ENCODE measurements at regions not wholly inside any gene's neighbourhood (a gene's known extent, or its start where the extent isn't known, plus 50 kb on each side); places are given as distances from the start of the nearest gene placed in this dataset.

GRCh38 chr20:21003902-21004301, 102.3 kb downstream of the LINC00237 start:
- no peak overlapping the region for H3K4me3 ChIP-seq
- H3K4me1 ChIP-seq (ENCODE audit: control insufficient read depth in 1 of 2, low read depth in 2 of 2) = no peaks in the 10 kb centered on the region
- DNase-seq (ENCODE audit: low spot score) = no peak
- H3K27me3 ChIP-seq (replicated peaks; ENCODE audit: insufficient read depth) = no peaks in the 10 kb centered on the region
- no peak overlapping the region for H3K27ac ChIP-seq
- TF ChIP-seq, protein P1, sequence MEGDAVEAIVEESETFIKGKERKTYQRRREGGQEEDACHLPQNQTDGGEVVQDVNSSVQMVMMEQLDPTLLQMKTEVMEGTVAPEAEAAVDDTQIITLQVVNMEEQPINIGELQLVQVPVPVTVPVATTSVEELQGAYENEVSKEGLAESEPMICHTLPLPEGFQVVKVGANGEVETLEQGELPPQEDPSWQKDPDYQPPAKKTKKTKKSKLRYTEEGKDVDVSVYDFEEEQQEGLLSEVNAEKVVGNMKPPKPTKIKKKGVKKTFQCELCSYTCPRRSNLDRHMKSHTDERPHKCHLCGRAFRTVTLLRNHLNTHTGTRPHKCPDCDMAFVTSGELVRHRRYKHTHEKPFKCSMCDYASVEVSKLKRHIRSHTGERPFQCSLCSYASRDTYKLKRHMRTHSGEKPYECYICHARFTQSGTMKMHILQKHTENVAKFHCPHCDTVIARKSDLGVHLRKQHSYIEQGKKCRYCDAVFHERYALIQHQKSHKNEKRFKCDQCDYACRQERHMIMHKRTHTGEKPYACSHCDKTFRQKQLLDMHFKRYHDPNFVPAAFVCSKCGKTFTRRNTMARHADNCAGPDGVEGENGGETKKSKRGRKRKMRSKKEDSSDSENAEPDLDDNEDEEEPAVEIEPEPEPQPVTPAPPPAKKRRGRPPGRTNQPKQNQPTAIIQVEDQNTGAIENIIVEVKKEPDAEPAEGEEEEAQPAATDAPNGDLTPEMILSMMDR (IDR thresholded peaks at IDR 0.05) = no peak
- no peaks in the 10 kb centered on the region for H3K9me3 ChIP-seq
- no peak for ATAC-seq (ENCODE audit: insufficient number of reproducible peaks, low FRiP score, low read depth)
- no peaks in the 10 kb centered on the region for H3K36me3 ChIP-seq

DNA sequence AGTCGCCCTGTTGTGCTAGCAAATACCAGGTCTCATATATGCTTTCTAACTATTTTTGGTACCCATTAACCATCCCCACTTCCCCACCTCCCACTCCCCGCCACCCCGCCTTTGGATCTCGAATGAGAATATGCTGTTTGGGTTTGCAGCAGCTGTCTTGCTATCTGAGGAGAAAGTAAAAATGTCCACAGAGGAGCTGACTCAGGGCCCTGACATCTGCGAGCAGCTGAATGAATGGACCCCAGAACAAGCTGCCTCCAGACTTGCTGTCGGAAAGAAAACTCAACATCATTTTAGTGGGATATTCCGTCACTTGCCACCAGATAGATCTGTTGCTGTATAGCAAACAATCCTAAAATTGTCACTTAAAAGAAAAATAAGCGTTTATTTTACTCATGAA, 103.7 kb downstream of the LINC00237 start:
- TF ChIP-seq, protein P1 (IDR thresholded peaks at IDR 0.05) = no peak
- no peaks in the 10 kb centered on the region for H3K27me3 ChIP-seq (replicated peaks; ENCODE audit: insufficient read depth)
- H3K27ac ChIP-seq = no peak overlapping the region
- no peaks in the 10 kb centered on the region for H3K36me3 ChIP-seq
- DNase-seq (ENCODE audit: low spot score) = no peak
- no peaks in the 10 kb centered on the region for H3K9me3 ChIP-seq
- no peaks in the 10 kb centered on the region for H3K4me1 ChIP-seq (ENCODE audit: control insufficient read depth in 1 of 2, low read depth in 2 of 2)
- H3K4me3 ChIP-seq = no peak overlapping the region
- no peak for ATAC-seq (ENCODE audit: insufficient number of reproducible peaks, low FRiP score, low read depth)

- no peaks in the 10 kb centered on the region for H3K4me1 ChIP-seq (ENCODE audit: control insufficient read depth in 1 of 2, low read depth in 2 of 2)
- TF ChIP-seq, protein P1 (IDR thresholded peaks at IDR 0.05) = no peak
- no peaks in the 10 kb centered on the region for H3K36me3 ChIP-seq
- no peak for ATAC-seq (ENCODE audit: insufficient number of reproducible peaks, low FRiP score, low read depth)
- H3K27me3 ChIP-seq (replicated peaks; ENCODE audit: insufficient read depth) = no peaks in the 10 kb centered on the region
- no peak for DNase-seq (ENCODE audit: low spot score)
- no peaks in the 10 kb centered on the region for H3K9me3 ChIP-seq
- H3K27ac ChIP-seq = no peak overlapping the region
- H3K4me3 ChIP-seq = no peak overlapping the region
Observed at GRCh38 chr20:20993372-20993771, 112.8 kb downstream of the LINC00237 start.

DNA sequence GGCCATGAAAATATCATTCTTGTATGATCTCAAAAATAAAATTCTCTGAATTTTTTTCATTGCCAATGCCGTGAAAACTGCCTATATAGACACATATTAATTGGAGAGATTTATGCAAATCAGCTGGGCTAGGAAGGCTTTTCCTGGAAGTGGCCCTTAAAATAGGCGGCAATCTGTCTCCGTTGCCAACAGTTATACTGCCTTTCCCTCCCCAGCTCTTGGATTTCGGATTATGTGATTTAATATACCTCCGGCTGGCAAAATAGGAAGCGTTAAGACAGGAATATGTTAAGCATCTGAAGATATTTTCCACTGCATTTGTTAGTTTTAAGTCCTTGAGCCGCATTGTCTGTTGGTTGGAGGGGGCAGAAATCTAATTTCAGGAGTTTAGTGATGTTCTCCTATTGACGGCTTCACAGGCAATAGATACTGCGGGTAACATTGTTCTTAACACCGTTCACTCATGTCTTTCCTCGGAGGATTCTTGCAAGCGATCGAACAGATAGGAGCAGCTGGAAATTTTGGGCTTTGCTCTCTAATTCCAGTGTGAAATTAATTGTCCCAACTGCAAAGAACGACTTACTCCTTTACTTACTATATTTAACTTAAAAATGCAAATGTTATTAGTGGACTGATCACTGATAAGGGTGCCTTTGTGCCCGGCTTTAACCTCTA, 113.3 kb downstream of the LINC00237 start:
- H3K27me3 ChIP-seq (replicated peaks; ENCODE audit: insufficient read depth) = no peaks in the 10 kb centered on the region
- no peak overlapping the region for H3K27ac ChIP-seq
- no peak overlapping the region for H3K4me3 ChIP-seq
- TF ChIP-seq, protein P1 (IDR thresholded peaks at IDR 0.05) = no peak
- DNase-seq (ENCODE audit: low spot score) (no peak), ATAC-seq (ENCODE audit: insufficient number of reproducible peaks, low FRiP score, low read depth) (no peak)
- no peaks in the 10 kb centered on the region for H3K4me1 ChIP-seq (ENCODE audit: control insufficient read depth in 1 of 2, low read depth in 2 of 2)
- H3K36me3 ChIP-seq = no peaks in the 10 kb centered on the region
- no peaks in the 10 kb centered on the region for H3K9me3 ChIP-seq

GRCh38 chr20:20992277-20992676, 113.9 kb downstream of the LINC00237 start:
- TF ChIP-seq, protein P1 (IDR thresholded peaks at IDR 0.05) = no peak
- no peaks in the 10 kb centered on the region for H3K36me3 ChIP-seq
- ATAC-seq (ENCODE audit: insufficient number of reproducible peaks, low FRiP score, low read depth) (no peak), DNase-seq (ENCODE audit: low spot score) (no peak)
- H3K27ac ChIP-seq = no peak overlapping the region
- no peaks in the 10 kb centered on the region for H3K4me1 ChIP-seq (ENCODE audit: control insufficient read depth in 1 of 2, low read depth in 2 of 2)
- H3K4me3 ChIP-seq = no peak overlapping the region
- H3K27me3 ChIP-seq (replicated peaks; ENCODE audit: insufficient read depth) = no peaks in the 10 kb centered on the region
- H3K9me3 ChIP-seq = no peaks in the 10 kb centered on the region
